ENCODE measurements at regions not wholly inside any gene's neighbourhood (a gene's known extent, or its start where the extent isn't known, plus 50 kb on each side); places are given as distances from the start of the nearest gene placed in this dataset.

DNA sequence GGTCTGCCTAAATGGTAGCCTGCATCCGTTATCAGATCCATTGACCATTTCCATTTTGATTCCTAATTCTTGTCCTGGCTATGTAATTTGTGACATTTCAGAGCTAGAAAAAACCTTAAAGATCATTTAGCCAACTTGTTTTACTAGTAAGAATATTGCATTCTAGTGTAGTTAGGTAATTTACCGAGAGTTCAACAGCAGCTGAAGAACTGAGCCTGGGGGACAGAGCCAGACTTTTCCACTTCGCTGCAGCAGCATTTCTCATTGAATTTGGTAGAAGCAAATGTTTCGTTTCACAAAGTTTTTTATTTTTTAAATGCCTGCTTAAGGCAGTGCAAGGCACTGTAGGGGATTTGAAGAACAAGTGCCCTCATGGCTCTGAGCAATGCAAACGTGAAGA lies 59.2 kb upstream of the MARCHF10 start:
- Histone ChIP-seq H3K9me3 (ENCODE audit: control insufficient read depth, insufficient read depth, low read depth, low read length) (no peaks in the 10 kb centered on the region), H3K27ac (ENCODE audit: low read length) (no peak overlapping the region), H3K27me3 (ENCODE audit: control insufficient read depth, insufficient read depth, low read length) (no peaks in the 10 kb centered on the region), H3K4me3 (ENCODE audit: low read depth in 2 of 2, low read length in 2 of 2) (no peak overlapping the region), H3K36me3 (ENCODE audit: control insufficient read depth, insufficient read depth, low read length) (no peaks in the 10 kb centered on the region), H3K4me1 (ENCODE audit: control insufficient read depth, insufficient read depth, low read length) (no peaks in the 10 kb centered on the region)
- TF ChIP-seq POLR2AphosphoS5 (IDR thresholded peaks at IDR 0.05; ENCODE audit: low read depth, low read length) (no peak), SIN3A (IDR thresholded peaks at IDR 0.05; ENCODE audit: borderline replicate concordance, insufficient read depth, low read depth, low read length) (no peak), TCF7L2 (IDR thresholded peaks at IDR 0.05; ENCODE audit: low read depth, low read length) (no peak)
- TF ChIP-seq, protein P1, sequence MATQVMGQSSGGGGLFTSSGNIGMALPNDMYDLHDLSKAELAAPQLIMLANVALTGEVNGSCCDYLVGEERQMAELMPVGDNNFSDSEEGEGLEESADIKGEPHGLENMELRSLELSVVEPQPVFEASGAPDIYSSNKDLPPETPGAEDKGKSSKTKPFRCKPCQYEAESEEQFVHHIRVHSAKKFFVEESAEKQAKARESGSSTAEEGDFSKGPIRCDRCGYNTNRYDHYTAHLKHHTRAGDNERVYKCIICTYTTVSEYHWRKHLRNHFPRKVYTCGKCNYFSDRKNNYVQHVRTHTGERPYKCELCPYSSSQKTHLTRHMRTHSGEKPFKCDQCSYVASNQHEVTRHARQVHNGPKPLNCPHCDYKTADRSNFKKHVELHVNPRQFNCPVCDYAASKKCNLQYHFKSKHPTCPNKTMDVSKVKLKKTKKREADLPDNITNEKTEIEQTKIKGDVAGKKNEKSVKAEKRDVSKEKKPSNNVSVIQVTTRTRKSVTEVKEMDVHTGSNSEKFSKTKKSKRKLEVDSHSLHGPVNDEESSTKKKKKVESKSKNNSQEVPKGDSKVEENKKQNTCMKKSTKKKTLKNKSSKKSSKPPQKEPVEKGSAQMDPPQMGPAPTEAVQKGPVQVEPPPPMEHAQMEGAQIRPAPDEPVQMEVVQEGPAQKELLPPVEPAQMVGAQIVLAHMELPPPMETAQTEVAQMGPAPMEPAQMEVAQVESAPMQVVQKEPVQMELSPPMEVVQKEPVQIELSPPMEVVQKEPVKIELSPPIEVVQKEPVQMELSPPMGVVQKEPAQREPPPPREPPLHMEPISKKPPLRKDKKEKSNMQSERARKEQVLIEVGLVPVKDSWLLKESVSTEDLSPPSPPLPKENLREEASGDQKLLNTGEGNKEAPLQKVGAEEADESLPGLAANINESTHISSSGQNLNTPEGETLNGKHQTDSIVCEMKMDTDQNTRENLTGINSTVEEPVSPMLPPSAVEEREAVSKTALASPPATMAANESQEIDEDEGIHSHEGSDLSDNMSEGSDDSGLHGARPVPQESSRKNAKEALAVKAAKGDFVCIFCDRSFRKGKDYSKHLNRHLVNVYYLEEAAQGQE (IDR thresholded peaks at IDR 0.05; ENCODE audit: insufficient read depth in 1 of 2, low read depth in 2 of 2, low read length in 1 of 2): no peak
- TF ChIP-seq, protein P2, sequence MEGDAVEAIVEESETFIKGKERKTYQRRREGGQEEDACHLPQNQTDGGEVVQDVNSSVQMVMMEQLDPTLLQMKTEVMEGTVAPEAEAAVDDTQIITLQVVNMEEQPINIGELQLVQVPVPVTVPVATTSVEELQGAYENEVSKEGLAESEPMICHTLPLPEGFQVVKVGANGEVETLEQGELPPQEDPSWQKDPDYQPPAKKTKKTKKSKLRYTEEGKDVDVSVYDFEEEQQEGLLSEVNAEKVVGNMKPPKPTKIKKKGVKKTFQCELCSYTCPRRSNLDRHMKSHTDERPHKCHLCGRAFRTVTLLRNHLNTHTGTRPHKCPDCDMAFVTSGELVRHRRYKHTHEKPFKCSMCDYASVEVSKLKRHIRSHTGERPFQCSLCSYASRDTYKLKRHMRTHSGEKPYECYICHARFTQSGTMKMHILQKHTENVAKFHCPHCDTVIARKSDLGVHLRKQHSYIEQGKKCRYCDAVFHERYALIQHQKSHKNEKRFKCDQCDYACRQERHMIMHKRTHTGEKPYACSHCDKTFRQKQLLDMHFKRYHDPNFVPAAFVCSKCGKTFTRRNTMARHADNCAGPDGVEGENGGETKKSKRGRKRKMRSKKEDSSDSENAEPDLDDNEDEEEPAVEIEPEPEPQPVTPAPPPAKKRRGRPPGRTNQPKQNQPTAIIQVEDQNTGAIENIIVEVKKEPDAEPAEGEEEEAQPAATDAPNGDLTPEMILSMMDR (IDR thresholded peaks at IDR 0.05): no peak
- no peak for DNase-seq (ENCODE audit: low read depth, low spot score)
- BruUV-seq (replicated peaks): no TSS peak
- ChIA-PET CTCF (no interaction called here), POLR2A (no interaction called here)
- intact Hi-C loops (cut with micrococcal nuclease; ENCODE audit: unreplicated experiment): no loop called here
- in situ Hi-C loops (cut with HindIII; ENCODE audit: low pct_unique_long_range_greater_than_20kb, low sequenced_read_pairs): no loop called here
- no peak for ATAC-seq

DNA sequence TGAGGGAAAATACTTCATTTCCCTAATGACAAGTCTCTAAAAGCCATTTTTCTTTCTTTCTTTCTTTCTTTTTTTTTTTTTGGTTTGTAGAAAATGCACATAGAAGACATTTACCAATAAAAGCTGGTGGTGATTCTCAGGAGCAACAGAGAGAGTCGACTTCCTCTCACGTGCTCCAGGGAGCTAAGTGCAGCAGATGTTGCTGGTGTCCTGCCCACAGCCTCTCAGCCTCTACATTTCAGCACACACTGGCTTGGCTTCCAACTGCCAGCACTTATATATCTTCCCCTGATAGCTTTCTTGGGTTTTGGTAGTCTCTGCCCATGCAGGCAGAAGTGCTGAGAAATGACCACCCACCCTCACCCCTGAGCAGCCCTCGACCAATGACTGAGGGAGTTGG lies 58.4 kb upstream of the MARCHF10 start:
- Histone ChIP-seq H3K27me3 (ENCODE audit: control insufficient read depth, insufficient read depth, low read length) (no peaks in the 10 kb centered on the region), H3K36me3 (ENCODE audit: control insufficient read depth, insufficient read depth, low read length) (no peaks in the 10 kb centered on the region), H3K27ac (ENCODE audit: low read length) (no peak overlapping the region), H3K4me1 (ENCODE audit: control insufficient read depth, insufficient read depth, low read length) (no peaks in the 10 kb centered on the region), H3K4me3 (ENCODE audit: low read depth in 2 of 2, low read length in 2 of 2) (no peak overlapping the region), H3K9me3 (ENCODE audit: control insufficient read depth, insufficient read depth, low read depth, low read length) (no peaks in the 10 kb centered on the region)
- intact Hi-C loops (cut with micrococcal nuclease; ENCODE audit: unreplicated experiment): no loop called here
- DNase-seq (ENCODE audit: low read depth, low spot score) (no peak), ATAC-seq (no peak)
- ChIA-PET POLR2A (interaction anchor here (0.6 to 0.7 kb wide), 2 partner anchors 191 to 469 kb away, joined by 3 to 5 read pairs; no protein-coding TSS in a partner anchor), CTCF (no interaction called here)
- TF ChIP-seq SIN3A (IDR thresholded peaks at IDR 0.05; ENCODE audit: borderline replicate concordance, insufficient read depth, low read depth, low read length) (no peak), TCF7L2 (IDR thresholded peaks at IDR 0.05; ENCODE audit: low read depth, low read length) (no peak), POLR2AphosphoS5 (IDR thresholded peaks at IDR 0.05; ENCODE audit: low read depth, low read length) (no peak)
- TF ChIP-seq, protein P1 (IDR thresholded peaks at IDR 0.05; ENCODE audit: insufficient read depth in 1 of 2, low read depth in 2 of 2, low read length in 1 of 2): no peak
- TF ChIP-seq, protein P2 (IDR thresholded peaks at IDR 0.05): no peak
- BruUV-seq (replicated peaks): no TSS peak
- in situ Hi-C loops (cut with HindIII; ENCODE audit: low pct_unique_long_range_greater_than_20kb, low sequenced_read_pairs): no loop called here
